Endometrium (tissue), 2 donors: ENCODE measurements at regions not wholly inside any gene's neighbourhood (a gene's known extent, or its start where the extent isn't known, plus 50 kb on each side); places are given as distances from the start of the nearest gene placed in this dataset.
A peak's percentile ranks its signal among the peaks of the same experiment; 100 is the strongest.

ENCODE experiments used
- FAIRE-seq: peaks from 2 replicates; lab custom pipeline; 2012; peaks lifted over from hg19 to GRCh38; lab: Jason Lieb, UNC
- donor health status: control.
- donor health status: control.

- FAIRE-seq = no peak
These were observed 95.4 kb downstream of the RAB18 start for GRCh38 chr10:27599546-27599945.

DNA sequence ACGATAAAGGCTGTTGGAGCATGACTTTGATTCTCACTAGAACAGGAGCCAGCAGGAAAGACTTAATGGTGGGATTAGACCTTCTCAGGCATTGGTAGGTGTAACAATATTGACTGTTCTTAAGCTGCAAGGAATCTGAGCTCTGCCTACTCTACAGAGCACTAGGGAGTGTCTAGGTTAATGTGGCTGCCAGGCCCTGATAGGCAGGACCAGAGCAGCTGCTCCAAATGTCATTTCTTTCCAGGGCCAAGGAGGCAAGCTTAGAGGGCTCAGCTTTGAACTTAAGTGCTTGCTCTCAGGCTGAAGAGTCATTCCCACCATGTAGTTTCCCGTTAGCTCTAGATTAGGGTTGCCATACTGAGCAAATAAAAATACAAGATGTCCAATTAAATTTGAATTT lies 96.8 kb downstream of the RAB18 start:
- FAIRE-seq = no peak

- no peak for FAIRE-seq
These were observed 97.4 kb downstream of the RAB18 start for GRCh38 chr10:27601503-27601902.

GRCh38 chr10:27601946-27602538 lies 97.9 kb downstream of the RAB18 start:
- no peak for FAIRE-seq

DNA sequence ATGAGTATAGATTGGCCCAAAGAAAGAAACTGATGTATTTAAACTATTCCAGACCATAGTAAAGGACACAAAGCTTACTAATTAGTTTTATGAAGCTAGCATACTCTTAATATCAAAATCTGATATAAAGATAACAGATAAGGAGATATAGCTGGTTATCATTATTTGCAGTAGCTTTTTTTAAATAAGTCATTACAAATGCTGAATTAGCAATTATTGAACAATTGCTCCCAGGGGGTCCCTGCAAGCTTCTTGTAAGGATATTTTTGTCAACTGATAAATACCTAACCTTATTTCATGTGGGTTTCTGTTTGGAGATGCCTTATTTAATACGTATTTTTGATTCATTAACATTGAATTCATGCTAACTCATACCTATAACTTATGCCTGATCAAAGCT lies 99.0 kb downstream of the RAB18 start:
- FAIRE-seq = no peak

GRCh38 chr10:27605318-27605717 lies 101.2 kb downstream of the RAB18 start:
- no peak for FAIRE-seq

GRCh38 chr10:27607591-27607990 lies 103.5 kb downstream of the RAB18 start:
- FAIRE-seq = no peak

DNA sequence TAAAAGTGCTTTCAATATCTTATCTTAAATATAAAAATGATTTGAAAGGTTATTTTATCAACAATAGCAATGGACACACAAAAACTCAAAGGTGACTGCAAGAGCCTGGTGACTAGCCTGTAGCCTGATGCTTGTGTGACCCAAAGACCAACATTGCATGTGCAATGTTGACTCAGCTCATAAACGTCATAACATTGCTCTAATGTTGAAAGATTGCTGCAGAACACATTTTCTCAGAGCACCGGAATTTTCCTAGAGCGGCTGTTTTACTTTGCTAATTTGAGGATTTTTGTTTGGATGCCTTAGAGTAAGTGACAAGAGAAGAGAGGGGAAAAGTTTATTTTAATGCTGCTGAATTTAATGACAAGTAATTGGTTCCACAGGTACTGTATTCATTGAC lies 107.1 kb downstream of the RAB18 start:
- FAIRE-seq = no peak

- FAIRE-seq = no peak
These were observed 107.8 kb downstream of the RAB18 start for GRCh38 chr10:27611744-27612550.

DNA sequence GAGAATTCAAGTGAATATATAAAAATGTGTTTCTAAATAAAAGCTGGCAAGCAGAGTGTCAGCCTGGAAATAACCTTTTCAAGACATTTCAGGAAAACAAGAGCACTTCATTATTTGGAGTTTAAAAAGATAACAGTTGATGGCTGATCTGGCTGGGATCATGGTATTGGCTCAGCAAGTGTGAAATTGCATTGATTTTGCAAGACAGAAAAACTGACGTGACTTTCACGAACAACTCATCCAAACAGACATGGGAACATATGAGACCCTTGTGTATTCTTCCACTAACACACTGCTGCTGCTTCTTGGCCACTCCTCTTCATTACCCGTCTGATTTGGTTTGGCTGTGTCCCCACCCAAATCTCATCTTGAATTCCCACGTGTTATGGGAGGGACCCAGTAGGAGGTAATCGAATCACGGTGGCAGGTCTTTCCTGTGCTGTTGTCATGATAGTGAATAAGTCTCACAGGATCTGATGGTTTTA lies 108.5 kb downstream of the RAB18 start:
- FAIRE-seq = no peak

DNA sequence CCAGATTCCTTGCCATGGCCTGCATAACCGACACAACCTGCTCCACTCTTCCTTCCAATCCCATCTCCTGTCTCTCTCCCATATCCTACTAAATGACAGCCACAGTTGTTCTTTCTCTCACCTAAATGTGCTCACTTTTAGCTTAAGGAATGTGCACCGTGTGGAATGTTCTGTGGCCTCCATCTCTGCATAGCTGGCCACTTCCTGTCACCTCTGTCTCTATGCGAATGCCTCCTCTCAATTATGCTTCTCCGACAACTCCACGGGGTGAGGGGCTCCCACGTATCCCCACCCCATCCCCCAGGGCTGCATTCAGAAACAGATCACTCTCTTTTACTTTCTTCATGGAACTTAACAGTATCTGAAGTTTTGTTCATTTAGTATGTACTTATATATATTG lies 110.7 kb downstream of the RAB18 start:
- FAIRE-seq = no peak

- FAIRE-seq = no peak
These were observed 114.0 kb downstream of the RAB18 start for GRCh38 chr10:27618036-27618615.

DNA sequence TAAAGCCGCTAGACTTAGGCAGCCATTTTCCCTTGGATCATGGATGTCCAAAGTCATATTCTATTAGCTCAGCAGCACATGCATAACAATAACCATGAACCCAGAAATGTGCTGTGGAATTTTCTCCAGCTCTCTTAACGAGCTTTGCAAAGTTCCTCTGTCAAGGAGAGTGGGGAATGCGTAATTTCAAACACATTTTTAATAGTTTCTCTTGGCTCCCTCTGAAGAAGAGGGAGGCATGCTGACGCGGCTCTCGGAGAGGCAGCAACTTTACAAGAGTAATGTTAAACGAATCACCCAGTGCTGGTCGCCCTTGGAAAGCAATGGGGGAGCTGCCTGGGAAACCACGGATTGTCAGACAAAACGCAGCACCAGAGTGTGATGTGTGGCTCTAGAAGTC lies 114.8 kb downstream of the RAB18 start:
- FAIRE-seq = peak; percentile 50

DNA sequence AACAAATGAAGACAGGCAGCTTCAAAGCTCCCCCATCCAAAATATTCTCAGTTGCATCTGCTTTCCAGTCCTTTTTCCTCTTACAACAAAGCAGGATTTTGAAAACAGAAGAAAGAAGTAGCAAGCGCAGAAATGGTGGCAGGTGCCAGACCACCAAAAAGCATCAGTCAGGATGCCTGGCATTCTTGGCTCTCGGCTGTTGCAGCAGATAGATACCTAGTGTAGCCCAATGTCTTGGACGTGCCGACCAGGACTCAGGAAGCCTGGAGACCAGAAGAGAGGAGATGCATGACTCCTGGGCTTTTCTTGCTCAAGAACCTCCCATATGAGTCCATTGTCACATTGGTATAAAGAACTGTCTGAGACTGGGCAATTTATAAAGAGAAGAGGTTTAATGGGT lies 115.2 kb downstream of the RAB18 start:
- no peak for FAIRE-seq

- FAIRE-seq = peak; percentile 72
These were observed 116.6 kb downstream of the RAB18 start for GRCh38 chr10:27620430-27621397.

DNA sequence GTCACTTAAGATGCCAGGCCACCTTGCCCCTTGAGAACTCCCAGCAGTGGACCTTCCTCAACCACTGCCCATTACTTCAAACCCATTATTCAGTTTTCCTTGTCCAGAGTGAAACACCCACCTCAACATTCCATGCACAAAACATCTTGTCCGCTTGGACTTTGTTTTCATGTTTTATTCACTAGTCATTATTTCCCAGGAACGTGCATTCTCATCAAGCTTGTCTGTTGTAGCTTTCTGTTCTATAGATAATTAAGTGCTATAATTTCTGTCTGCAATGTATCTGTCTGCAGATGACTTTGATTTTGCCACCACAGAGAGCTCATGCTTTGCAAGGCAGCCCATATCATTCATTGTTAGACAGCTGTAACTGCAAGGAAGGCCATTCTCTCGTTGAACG lies 117.4 kb downstream of the RAB18 start:
- no peak for FAIRE-seq

- FAIRE-seq = no peak
These were observed 118.5 kb downstream of the RAB18 start for GRCh38 chr10:27622596-27622995.
